ENCODE measurements at regions not wholly inside any gene's neighbourhood (a gene's known extent, or its start where the extent isn't known, plus 50 kb on each side); places are given as distances from the start of the nearest gene placed in this dataset.

DNA sequence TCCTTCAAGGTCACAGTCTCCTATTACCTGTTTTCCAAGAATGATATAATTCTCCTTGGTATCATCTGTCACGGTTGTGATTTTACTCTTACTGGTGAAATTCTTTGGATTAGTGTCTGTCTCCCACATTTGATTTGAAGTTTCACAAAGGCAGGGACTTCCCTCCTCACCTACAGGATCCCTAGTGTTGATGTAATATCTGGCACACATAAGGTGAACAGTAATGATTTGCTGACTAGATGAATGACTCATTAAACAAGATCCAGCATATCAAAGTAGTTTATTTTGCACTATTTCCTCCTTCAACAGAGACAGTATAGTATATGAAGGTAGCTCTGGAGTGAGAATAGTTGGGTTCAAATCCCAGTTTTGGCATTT lies 135.3 kb upstream of the IL1RAPL2 start (continued):
- TF ChIP-seq, protein P1, sequence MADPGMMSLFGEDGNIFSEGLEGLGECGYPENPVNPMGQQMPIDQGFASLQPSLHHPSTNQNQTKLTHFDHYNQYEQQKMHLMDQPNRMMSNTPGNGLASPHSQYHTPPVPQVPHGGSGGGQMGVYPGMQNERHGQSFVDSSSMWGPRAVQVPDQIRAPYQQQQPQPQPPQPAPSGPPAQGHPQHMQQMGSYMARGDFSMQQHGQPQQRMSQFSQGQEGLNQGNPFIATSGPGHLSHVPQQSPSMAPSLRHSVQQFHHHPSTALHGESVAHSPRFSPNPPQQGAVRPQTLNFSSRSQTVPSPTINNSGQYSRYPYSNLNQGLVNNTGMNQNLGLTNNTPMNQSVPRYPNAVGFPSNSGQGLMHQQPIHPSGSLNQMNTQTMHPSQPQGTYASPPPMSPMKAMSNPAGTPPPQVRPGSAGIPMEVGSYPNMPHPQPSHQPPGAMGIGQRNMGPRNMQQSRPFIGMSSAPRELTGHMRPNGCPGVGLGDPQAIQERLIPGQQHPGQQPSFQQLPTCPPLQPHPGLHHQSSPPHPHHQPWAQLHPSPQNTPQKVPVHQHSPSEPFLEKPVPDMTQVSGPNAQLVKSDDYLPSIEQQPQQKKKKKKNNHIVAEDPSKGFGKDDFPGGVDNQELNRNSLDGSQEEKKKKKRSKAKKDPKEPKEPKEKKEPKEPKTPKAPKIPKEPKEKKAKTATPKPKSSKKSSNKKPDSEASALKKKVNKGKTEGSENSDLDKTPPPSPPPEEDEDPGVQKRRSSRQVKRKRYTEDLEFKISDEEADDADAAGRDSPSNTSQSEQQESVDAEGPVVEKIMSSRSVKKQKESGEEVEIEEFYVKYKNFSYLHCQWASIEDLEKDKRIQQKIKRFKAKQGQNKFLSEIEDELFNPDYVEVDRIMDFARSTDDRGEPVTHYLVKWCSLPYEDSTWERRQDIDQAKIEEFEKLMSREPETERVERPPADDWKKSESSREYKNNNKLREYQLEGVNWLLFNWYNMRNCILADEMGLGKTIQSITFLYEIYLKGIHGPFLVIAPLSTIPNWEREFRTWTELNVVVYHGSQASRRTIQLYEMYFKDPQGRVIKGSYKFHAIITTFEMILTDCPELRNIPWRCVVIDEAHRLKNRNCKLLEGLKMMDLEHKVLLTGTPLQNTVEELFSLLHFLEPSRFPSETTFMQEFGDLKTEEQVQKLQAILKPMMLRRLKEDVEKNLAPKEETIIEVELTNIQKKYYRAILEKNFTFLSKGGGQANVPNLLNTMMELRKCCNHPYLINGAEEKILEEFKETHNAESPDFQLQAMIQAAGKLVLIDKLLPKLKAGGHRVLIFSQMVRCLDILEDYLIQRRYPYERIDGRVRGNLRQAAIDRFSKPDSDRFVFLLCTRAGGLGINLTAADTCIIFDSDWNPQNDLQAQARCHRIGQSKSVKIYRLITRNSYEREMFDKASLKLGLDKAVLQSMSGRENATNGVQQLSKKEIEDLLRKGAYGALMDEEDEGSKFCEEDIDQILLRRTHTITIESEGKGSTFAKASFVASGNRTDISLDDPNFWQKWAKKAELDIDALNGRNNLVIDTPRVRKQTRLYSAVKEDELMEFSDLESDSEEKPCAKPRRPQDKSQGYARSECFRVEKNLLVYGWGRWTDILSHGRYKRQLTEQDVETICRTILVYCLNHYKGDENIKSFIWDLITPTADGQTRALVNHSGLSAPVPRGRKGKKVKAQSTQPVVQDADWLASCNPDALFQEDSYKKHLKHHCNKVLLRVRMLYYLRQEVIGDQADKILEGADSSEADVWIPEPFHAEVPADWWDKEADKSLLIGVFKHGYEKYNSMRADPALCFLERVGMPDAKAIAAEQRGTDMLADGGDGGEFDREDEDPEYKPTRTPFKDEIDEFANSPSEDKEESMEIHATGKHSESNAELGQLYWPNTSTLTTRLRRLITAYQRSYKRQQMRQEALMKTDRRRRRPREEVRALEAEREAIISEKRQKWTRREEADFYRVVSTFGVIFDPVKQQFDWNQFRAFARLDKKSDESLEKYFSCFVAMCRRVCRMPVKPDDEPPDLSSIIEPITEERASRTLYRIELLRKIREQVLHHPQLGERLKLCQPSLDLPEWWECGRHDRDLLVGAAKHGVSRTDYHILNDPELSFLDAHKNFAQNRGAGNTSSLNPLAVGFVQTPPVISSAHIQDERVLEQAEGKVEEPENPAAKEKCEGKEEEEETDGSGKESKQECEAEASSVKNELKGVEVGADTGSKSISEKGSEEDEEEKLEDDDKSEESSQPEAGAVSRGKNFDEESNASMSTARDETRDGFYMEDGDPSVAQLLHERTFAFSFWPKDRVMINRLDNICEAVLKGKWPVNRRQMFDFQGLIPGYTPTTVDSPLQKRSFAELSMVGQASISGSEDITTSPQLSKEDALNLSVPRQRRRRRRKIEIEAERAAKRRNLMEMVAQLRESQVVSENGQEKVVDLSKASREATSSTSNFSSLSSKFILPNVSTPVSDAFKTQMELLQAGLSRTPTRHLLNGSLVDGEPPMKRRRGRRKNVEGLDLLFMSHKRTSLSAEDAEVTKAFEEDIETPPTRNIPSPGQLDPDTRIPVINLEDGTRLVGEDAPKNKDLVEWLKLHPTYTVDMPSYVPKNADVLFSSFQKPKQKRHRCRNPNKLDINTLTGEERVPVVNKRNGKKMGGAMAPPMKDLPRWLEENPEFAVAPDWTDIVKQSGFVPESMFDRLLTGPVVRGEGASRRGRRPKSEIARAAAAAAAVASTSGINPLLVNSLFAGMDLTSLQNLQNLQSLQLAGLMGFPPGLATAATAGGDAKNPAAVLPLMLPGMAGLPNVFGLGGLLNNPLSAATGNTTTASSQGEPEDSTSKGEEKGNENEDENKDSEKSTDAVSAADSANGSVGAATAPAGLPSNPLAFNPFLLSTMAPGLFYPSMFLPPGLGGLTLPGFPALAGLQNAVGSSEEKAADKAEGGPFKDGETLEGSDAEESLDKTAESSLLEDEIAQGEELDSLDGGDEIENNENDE (IDR thresholded peaks at IDR 0.05; ENCODE audit: insufficient replicate concordance, low read length), result no peak
- TF ChIP-seq TBP (IDR thresholded peaks at IDR 0.05; ENCODE audit: low read depth, low read length) (no peak), MAX (IDR thresholded peaks at IDR 0.05) (no peak), PHF8 (conservative IDR thresholded peaks at IDR 0.05; ENCODE audit: low read depth, low read length) (no peak), RFX5 (IDR thresholded peaks at IDR 0.05; ENCODE audit: borderline replicate concordance, low read depth, low read length) (no peak), ZNF274 (IDR thresholded peaks at IDR 0.05; ENCODE audit: borderline replicate concordance, extremely low read depth, low read length) (no peak), SIX5 (IDR thresholded peaks at IDR 0.05; ENCODE audit: low read depth, low read length) (no peak), MAFK (IDR thresholded peaks at IDR 0.05; ENCODE audit: low read depth, low read length) (no peak), SRF (IDR thresholded peaks at IDR 0.05; ENCODE audit: low read depth, low read length) (no peak), SIRT6 (IDR thresholded peaks at IDR 0.05; ENCODE audit: low read length) (no peak), CEBPB (IDR thresholded peaks at IDR 0.05; ENCODE audit: low read depth, low read length) (no peak), CTBP2 (IDR thresholded peaks at IDR 0.05; ENCODE audit: borderline replicate concordance, insufficient read depth, insufficient read length, low read length) (no peak), RBBP5 (IDR thresholded peaks at IDR 0.05; ENCODE audit: borderline replicate concordance, low read depth, low read length) (no peak)

Data from H1 (cell line).